Skeletal muscle tissue (tissue), 3 donors: ENCODE measurements at regions not wholly inside any gene's neighbourhood (a gene's known extent, or its start where the extent isn't known, plus 50 kb on each side); places are given as distances from the start of the nearest gene placed in this dataset.

Experiments
- H3K27ac ChIP-seq: one replicate; pipeline ENCODE4 v1.7.0; 2013; ENCODE audit warnings: mild to moderate bottlenecking, low read depth, low read length, inconsistent platforms
- H3K27me3 ChIP-seq, 3 donors: one replicate each; pipeline ENCODE4 v1.7.0; 2013; ENCODE audit warnings: low read length in 3 of 3; ENCODE audit not compliant: control insufficient read depth in 3 of 3, insufficient read depth in 3 of 3
- H3K36me3 ChIP-seq, 3 donors: one replicate each; pipeline ENCODE4 v1.7.0; 2013; ENCODE audit warnings: low read length in 3 of 3; ENCODE audit not compliant: control insufficient read depth in 3 of 3, insufficient read depth in 3 of 3
- H3K4me1 ChIP-seq, 3 donors: one replicate each; pipeline ENCODE4 v1.7.0; 2013; ENCODE audit warnings: low read length in 3 of 3, mild to moderate bottlenecking in 3 of 3; ENCODE audit not compliant: control insufficient read depth in 3 of 3, insufficient read depth in 3 of 3
- H3K4me3 ChIP-seq, 3 donors: one replicate each; pipeline ENCODE4 v1.7.0; 2013; ENCODE audit warnings: low read length in 3 of 3
- H3K9ac ChIP-seq, 3 donors: one replicate each; pipeline ENCODE4 v1.7.0; 2013; ENCODE audit warnings: low read length in 3 of 3, mild to moderate bottlenecking in 3 of 3, moderate library complexity in 2 of 3, low read depth in 1 of 3
- H3K9me3 ChIP-seq, 3 donors: one replicate each; pipeline ENCODE4 v1.7.0; 2013; ENCODE audit warnings: low read length in 3 of 3; ENCODE audit not compliant: control insufficient read depth in 3 of 3
- donor health status: Osteomylitis.

DNA sequence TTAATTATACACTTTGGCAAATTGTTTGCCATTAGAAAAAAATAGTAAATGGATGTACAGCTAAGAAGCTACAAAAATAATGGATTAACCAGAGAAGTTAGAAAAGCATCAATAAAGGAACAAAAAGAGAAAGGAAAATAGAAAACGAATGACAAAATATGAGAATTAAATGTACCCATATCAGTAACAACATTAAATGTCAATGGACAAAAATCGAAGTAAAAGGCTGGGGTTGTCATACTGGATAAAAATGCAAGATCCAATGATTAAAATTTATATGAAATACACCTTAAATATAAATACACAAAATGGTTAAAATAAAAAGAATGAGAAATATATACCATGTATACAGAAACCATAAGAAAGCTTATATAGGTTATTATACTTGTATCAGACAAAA is 470.6 kb downstream of the OCA2 start:
- H3K4me3 ChIP-seq, result no peak overlapping the region
- H3K27ac ChIP-seq, result no peak overlapping the region
- no peaks in the 10 kb centered on the region for H3K36me3 ChIP-seq
- no peak overlapping the region for H3K9ac ChIP-seq
- H3K9me3 ChIP-seq, result peaks cover 0 to 3% (median 2%) of the 10 kb centered on the region in 3 donors
- H3K27me3 ChIP-seq, result no peaks in the 10 kb centered on the region
- H3K4me1 ChIP-seq, result no peaks in the 10 kb centered on the region

DNA sequence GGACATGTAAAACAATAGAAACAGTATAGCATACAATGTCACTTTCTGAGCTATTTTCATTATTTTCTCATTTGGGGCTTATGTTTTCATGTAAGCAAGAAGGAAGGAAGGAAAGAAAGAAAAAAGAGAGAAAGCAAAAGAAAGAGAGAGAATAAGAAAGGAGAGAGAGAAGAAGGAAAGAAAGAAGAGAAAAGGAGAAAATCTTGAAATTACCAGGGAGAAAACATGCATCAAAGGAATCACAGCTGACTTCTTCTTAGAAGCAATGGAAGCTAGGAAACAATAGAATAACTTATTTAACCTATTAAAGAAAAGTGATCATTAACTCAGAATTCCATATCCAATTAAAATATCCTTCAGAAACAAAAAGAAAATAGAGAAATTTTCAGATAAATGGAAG is 471.5 kb downstream of the OCA2 start:
- Histone ChIP-seq H3K36me3 (no peaks in the 10 kb centered on the region), H3K4me3 (no peak overlapping the region), H3K27me3 (no peaks in the 10 kb centered on the region), H3K4me1 (no peaks in the 10 kb centered on the region), H3K9ac (no peak overlapping the region), H3K9me3 (peaks cover 0 to 3% (median 2%) of the 10 kb centered on the region in 3 donors), H3K27ac (no peak overlapping the region)

DNA sequence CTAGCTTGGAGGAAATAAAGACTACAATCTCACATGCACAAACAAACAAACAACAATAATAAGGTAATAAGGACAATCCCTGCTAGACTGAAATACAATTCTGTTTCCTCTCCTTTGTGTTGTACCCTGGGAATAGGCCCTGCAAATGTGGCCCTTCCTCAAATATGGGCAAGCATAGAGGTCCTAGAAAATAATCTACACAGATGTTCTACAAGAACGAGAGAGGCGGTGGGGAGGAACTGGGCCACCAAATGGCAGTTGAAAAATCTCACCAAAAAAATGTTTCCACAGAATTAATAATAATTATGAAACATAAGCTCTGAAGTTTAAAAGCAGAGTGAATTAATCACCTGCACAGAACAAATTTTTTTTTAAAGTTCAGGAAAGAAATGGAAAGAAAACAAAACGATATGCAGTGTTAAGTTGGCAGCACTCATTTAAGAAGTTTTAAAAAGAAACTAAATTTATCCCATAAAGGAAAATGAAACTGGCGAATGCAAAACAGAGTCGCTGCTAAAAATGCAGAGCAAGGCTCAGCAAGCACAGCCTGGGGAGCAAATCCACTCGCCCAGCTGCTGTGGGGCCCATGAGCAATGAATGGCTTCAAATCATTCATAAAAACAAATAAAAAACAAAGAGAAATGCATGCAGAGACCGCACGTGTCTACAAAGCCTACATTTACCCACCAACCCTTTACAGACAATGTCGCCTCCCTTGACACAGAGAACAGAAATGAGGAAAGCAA is 475.4 kb downstream of the OCA2 start:
- H3K4me1 ChIP-seq, result no peaks in the 10 kb centered on the region
- peaks cover 0 to 3% (median 0%) of the 10 kb centered on the region in 3 donors for H3K9me3 ChIP-seq
- no peaks in the 10 kb centered on the region for H3K27me3 ChIP-seq

DNA sequence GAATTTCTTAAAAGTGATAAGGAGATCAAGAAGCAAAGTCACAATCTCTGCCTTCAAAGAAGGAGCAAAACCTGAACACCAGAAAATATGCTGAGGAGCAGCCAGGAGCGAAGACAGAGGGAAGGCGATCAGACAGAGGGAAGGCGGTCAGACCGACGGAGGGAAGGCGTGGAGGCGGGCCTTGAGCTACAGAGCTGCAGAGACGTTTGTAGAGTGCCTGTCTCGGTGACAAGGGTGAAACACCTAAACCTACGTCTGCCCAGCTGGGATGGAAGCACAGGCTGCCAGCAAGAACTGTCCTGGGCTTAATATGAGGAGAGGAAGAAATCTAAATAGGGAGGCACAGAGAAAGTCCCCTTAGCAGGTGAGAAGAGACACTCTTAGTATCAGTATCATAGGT is 476.0 kb downstream of the OCA2 start:
- no peaks in the 10 kb centered on the region for H3K27me3 ChIP-seq
- no peak overlapping the region for H3K9ac ChIP-seq
- no peak overlapping the region for H3K4me3 ChIP-seq
- H3K36me3 ChIP-seq, result no peaks in the 10 kb centered on the region
- no peak overlapping the region for H3K27ac ChIP-seq
- H3K4me1 ChIP-seq, result no peaks in the 10 kb centered on the region
- peaks cover 0 to 3% (median 0%) of the 10 kb centered on the region in 3 donors for H3K9me3 ChIP-seq

More for the DNA sequence above, 475.4 kb downstream of the OCA2 start:
- Histone ChIP-seq H3K27ac (no peak overlapping the region), H3K9ac (no peak overlapping the region), H3K36me3 (no peaks in the 10 kb centered on the region), H3K4me3 (no peak overlapping the region)

DNA sequence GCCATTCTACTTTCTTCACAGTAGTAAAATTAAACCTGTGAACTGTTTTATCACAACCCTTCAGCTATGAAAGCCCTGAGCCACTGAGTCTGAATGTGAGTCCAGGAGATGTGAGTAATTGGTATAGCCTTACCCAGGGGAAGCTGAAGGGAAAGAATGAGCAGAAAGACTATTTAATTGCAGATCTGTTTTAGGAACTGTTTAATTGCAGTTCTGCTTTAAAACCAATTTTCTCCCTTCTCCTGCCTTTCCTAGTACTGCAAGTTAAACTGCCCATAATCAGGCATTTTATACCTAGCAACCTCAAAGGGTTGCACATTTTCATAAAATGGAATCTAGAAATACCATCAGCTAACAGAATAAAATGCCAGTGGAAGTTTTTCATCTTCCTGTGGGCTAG is 476.7 kb downstream of the OCA2 start:
- Histone ChIP-seq H3K36me3 (no peaks in the 10 kb centered on the region), H3K9me3 (peaks cover 0 to 3% (median 0%) of the 10 kb centered on the region in 3 donors), H3K9ac (no peak overlapping the region), H3K27ac (no peak overlapping the region), H3K4me1 (no peaks in the 10 kb centered on the region), H3K4me3 (no peak overlapping the region), H3K27me3 (no peaks in the 10 kb centered on the region)

DNA sequence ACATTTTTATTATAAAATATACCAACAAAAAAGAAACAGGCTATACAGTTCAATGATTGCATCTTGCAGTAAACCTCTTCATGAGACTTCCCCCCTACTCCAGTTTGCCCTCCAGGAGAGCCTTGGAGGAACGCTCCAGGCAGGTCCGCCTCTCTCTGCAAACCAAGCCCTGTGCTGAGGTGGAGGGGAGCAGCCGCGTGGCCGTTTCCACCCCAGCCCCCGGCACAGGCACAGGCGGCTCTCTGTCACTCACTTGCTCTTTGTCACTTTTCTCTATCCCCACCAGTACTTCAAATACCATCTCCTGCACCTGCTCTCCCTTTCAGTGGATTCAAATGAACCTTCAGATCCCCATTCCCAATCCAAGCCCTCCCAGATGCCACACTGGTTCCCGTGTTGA is 479.9 kb downstream of the OCA2 start:
- Histone ChIP-seq H3K9me3 (no peaks in the 10 kb centered on the region), H3K27me3 (no peaks in the 10 kb centered on the region), H3K4me3 (no peak overlapping the region), H3K9ac (no peak overlapping the region), H3K27ac (no peak overlapping the region), H3K4me1 (no peaks in the 10 kb centered on the region), H3K36me3 (no peaks in the 10 kb centered on the region)

DNA sequence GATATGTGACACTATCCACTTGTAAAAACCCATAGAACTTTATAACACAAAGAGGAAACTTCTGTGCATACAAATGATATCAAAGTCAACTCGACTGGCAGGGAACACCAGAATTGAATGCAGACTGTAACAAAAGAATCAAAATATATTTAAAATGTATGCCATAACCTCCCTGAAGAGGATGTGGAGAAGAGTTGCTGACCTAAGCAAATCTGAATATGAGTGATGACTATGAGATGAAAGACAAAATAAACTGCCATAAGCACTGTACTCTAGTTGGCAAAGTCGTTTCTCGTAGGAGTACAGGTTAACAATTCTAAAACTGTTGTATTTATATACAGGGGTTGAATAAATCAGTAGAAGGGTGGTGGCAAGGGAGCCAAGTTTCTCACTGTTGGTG is 482.1 kb downstream of the OCA2 start:
- Histone ChIP-seq H3K27me3 (no peaks in the 10 kb centered on the region), H3K4me1 (no peaks in the 10 kb centered on the region), H3K36me3 (no peaks in the 10 kb centered on the region)

DNA sequence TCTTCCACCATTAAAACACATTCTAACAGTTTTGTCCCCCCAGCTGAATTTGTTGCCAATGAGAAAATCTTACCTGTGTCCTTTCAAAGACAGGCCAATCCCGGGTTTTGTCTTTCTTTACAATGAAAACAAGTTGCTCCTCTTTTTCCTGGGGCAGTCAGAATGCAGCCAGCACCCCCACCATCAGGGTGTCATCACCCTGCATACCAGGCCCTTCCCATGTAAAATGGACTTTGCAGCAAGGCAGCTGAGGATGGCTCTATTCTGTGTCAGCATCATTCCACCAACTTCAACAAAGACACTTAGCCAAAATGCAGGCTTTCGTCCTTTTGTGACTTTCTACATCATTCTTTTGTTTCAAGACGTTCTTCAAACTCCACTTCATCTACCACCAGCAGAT is 490.9 kb downstream of the OCA2 start:
- H3K9me3 ChIP-seq, result no peaks in the 10 kb centered on the region
- H3K27me3 ChIP-seq, result no peaks in the 10 kb centered on the region
- H3K9ac ChIP-seq, result no peak overlapping the region
- H3K27ac ChIP-seq, result no peak overlapping the region
- no peak overlapping the region for H3K4me3 ChIP-seq
- H3K4me1 ChIP-seq, result no peaks in the 10 kb centered on the region
- H3K36me3 ChIP-seq, result no peaks in the 10 kb centered on the region

More for the DNA sequence above, 482.1 kb downstream of the OCA2 start:
- Histone ChIP-seq H3K9ac (no peak overlapping the region), H3K27ac (no peak overlapping the region), H3K4me3 (no peak overlapping the region), H3K9me3 (no peaks in the 10 kb centered on the region)

DNA sequence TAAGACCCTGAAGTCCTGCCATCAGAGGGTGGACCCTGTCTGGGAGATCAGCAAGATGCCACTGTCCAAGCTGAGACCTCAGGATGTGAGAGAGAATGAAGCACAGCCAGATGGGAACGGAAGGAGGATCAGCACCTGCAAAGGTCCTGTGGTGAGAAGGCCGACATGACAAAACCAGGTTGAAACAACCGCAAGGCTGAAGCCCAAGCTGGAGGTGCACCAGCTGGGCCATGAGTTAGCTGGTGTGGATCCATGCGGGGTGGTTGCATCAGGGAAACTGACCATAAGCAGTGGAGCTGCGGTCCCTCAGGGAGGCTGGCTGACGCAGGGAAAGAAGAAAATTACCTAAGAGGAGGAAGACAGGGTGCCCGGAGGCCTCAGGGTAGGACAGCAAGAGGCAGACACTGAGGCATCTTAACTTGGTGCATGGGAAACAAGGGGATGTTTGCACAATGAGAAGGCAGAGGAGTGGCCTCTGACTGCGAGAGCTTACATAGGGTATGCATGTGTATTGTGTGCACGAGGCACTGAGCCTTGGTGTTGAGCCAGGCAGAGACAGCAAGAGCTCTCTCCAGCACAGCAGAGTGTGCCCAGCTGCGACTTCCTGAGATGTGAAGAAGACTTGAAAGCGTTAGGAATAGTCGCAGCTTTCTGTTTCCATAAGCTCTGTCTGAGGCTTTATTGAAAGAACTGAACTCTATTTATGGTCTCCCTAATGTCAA is 497.7 kb downstream of the OCA2 start:
- Histone ChIP-seq H3K4me1 (no peaks in the 10 kb centered on the region), H3K36me3 (no peaks in the 10 kb centered on the region), H3K9me3 (peaks cover 0 to 4% (median 4%) of the 10 kb centered on the region in 3 donors), H3K27me3 (no peaks in the 10 kb centered on the region), H3K27ac (no peak overlapping the region), H3K4me3 (no peak overlapping the region), H3K9ac (no peak overlapping the region)

DNA sequence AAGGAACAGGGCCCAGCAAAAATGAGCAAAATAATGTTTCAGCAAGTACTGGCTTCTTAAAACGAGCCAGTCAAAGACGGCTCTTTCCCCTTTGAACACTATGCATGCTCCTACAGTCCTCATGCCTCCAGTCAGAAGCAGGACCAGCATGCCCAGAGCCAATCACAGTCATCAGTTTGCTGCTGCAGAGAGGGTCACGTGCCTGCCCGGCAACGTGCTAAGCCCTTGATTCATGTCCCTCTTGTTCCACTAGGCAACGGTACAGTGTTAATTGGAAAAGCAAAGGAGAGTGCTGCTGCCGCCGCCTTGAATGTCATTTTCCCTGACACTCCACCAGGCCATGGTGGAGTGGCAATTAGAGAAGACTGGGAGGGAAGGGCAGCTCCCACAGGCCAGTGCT is 500.1 kb downstream of the OCA2 start:
- Histone ChIP-seq H3K9ac (no peak overlapping the region), H3K4me3 (no peak overlapping the region), H3K4me1 (no peaks in the 10 kb centered on the region), H3K27ac (no peak overlapping the region), H3K36me3 (no peaks in the 10 kb centered on the region), H3K9me3 (peaks cover 0 to 4% (median 4%) of the 10 kb centered on the region in 3 donors), H3K27me3 (no peaks in the 10 kb centered on the region)
